ENCODE measurements at regions not wholly inside any gene's neighbourhood (a gene's known extent, or its start where the extent isn't known, plus 50 kb on each side); places are given as distances from the start of the nearest gene placed in this dataset.

DNA sequence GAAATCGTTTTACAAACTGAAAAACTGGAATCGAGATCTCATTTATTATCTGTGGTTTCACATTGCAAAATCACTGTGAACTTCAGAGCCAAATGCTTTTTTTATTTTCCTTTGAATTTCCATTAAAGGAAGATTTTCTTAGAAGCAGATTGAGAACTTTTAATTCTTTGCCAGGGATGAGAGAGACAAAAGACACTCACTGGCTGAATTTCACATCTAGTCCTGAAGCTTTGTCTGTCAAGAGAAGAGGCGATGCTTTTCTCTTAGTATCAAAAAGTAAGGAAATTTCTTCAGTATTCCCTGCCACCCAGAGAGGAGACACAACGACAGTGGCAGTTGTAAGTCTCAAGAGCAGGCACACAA, 141.8 kb downstream of the TMEM200A start:
- TF ChIP-seq CTCF (IDR thresholded peaks at IDR 0.05; ENCODE audit: partially characterized antibody, unreplicated experiment) = no peak
- Mint-ChIP-seq H3K4me3 (ENCODE audit: unreplicated experiment) (no peak overlapping the region), H3K27me3 (ENCODE audit: unreplicated experiment) (no peaks in the 10 kb centered on the region), H3K9me3 (ENCODE audit: unreplicated experiment) (peaks cover 2% of the 10 kb centered on the region), H3K4me1 (ENCODE audit: low read depth, unreplicated experiment) (no peaks in the 10 kb centered on the region), H3K27ac (ENCODE audit: unreplicated experiment) (no peak overlapping the region), H3K36me3 (ENCODE audit: unreplicated experiment) (no peaks in the 10 kb centered on the region)
- no peak for DNase-seq

DNA sequence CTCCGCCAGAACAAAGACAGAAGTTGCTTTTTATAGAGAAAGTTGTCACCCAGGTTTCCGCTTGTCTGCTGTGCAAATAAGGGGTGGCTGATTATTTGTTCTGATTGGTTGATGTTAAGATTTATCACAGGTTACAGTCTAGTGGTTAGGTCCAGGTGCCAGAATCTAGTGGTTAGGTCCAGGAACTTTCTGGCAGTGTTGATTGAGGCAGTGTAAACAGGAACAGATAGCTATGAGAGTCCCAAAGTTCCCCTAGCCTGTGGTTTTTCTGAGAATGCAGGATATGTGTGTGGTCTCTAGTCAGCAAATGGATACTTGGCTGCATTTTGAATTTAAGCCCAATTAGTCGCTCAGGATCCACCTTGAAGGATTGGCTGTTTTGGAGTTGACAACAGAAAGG, 148.0 kb downstream of the TMEM200A start:
- H3K9me3 Mint-ChIP-seq (ENCODE audit: unreplicated experiment) = no peaks in the 10 kb centered on the region
- H3K4me3 Mint-ChIP-seq (ENCODE audit: unreplicated experiment) = no peak overlapping the region
- DNase-seq = no peak
- TF ChIP-seq CTCF (IDR thresholded peaks at IDR 0.05; ENCODE audit: partially characterized antibody, unreplicated experiment) = no peak
- H3K27ac Mint-ChIP-seq (ENCODE audit: unreplicated experiment) = no peak overlapping the region
- H3K27me3 Mint-ChIP-seq (ENCODE audit: unreplicated experiment) = no peaks in the 10 kb centered on the region
- no peaks in the 10 kb centered on the region for H3K4me1 Mint-ChIP-seq (ENCODE audit: low read depth, unreplicated experiment)
- H3K36me3 Mint-ChIP-seq (ENCODE audit: unreplicated experiment) = no peaks in the 10 kb centered on the region

GRCh38 chr6:130514712-130515111, 148.9 kb downstream of the TMEM200A start:
- H3K27ac Mint-ChIP-seq (ENCODE audit: unreplicated experiment) = no peak overlapping the region
- no peak overlapping the region for H3K4me3 Mint-ChIP-seq (ENCODE audit: unreplicated experiment)
- H3K9me3 Mint-ChIP-seq (ENCODE audit: unreplicated experiment) = no peaks in the 10 kb centered on the region
- no peaks in the 10 kb centered on the region for H3K36me3 Mint-ChIP-seq (ENCODE audit: unreplicated experiment)
- H3K27me3 Mint-ChIP-seq (ENCODE audit: unreplicated experiment) = no peaks in the 10 kb centered on the region
- TF ChIP-seq CTCF (IDR thresholded peaks at IDR 0.05; ENCODE audit: partially characterized antibody, unreplicated experiment) = no peak
- DNase-seq = no peak
- no peaks in the 10 kb centered on the region for H3K4me1 Mint-ChIP-seq (ENCODE audit: low read depth, unreplicated experiment)

DNA sequence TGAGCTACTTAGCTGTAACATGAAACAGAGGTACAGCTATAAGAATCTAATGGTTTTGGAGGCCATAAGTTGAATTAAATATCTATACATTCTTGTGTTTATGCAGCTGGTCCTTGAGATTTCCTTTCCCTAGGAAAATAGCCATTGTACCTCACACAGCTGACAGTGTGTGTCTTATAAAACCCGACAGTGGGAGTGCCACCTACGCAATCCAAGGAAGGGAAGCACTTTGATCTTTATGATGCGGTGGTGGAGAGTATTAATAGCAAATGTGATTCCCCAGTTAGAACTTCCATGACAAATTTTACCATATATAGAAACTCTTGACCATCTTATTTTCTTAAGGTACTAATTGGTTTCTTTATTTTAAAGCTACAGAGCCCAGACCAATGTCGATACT, 149.5 kb downstream of the TMEM200A start:
- Mint-ChIP-seq H3K27me3 (ENCODE audit: unreplicated experiment) (no peaks in the 10 kb centered on the region), H3K27ac (ENCODE audit: unreplicated experiment) (no peak overlapping the region), H3K4me3 (ENCODE audit: unreplicated experiment) (no peak overlapping the region), H3K9me3 (ENCODE audit: unreplicated experiment) (no peaks in the 10 kb centered on the region), H3K36me3 (ENCODE audit: unreplicated experiment) (no peaks in the 10 kb centered on the region), H3K4me1 (ENCODE audit: low read depth, unreplicated experiment) (no peaks in the 10 kb centered on the region)
- DNase-seq = no peak
- TF ChIP-seq CTCF (IDR thresholded peaks at IDR 0.05; ENCODE audit: partially characterized antibody, unreplicated experiment) = no peak

DNA sequence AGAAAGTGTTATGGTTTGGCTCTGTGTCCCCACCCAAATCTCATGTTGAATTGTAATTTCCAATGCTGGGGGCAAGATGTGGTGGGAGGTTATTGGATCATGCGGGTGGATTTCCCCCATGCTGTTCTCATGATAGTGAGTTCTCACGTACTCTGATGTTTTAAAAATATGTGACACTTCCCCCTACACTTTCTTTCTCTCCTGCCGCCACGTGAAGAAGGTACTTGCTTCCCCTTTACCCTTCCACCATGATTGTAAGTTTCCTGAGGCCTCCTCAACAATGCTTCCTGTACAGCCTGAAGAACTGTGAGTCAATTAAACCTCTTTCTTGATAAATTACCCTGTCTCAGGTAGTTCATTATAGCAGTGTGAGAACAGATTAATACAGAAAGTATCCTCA, 150.8 kb downstream of the TMEM200A start:
- H3K27ac Mint-ChIP-seq (ENCODE audit: unreplicated experiment) = no peak overlapping the region
- no peak overlapping the region for H3K4me3 Mint-ChIP-seq (ENCODE audit: unreplicated experiment)
- H3K36me3 Mint-ChIP-seq (ENCODE audit: unreplicated experiment) = no peaks in the 10 kb centered on the region
- peaks cover 3% of the 10 kb centered on the region for H3K9me3 Mint-ChIP-seq (ENCODE audit: unreplicated experiment)
- no peaks in the 10 kb centered on the region for H3K4me1 Mint-ChIP-seq (ENCODE audit: low read depth, unreplicated experiment)
- TF ChIP-seq CTCF (IDR thresholded peaks at IDR 0.05; ENCODE audit: partially characterized antibody, unreplicated experiment) = no peak
- H3K27me3 Mint-ChIP-seq (ENCODE audit: unreplicated experiment) = no peaks in the 10 kb centered on the region
- no peak for DNase-seq

Data from glutamatergic neuron (in vitro differentiated cells).